NT2/D1 (cell line): ENCODE measurements at regions not wholly inside any gene's neighbourhood (a gene's known extent, or its start where the extent isn't known, plus 50 kb on each side); places are given as distances from the start of the nearest gene placed in this dataset.

Source experiments
- SUZ12 ChIP-seq: IDR thresholded peaks from 2 replicates; pipeline ENCODE4 v1.6.1; 2011; ENCODE audit not compliant: insufficient read length, insufficient read depth; ENCODE audit errors: extremely low read depth
- YY1 ChIP-seq: IDR thresholded peaks from 2 replicates; pipeline ENCODE4 v1.6.1; 2011; ENCODE audit not compliant: insufficient read length, insufficient read depth

DNA sequence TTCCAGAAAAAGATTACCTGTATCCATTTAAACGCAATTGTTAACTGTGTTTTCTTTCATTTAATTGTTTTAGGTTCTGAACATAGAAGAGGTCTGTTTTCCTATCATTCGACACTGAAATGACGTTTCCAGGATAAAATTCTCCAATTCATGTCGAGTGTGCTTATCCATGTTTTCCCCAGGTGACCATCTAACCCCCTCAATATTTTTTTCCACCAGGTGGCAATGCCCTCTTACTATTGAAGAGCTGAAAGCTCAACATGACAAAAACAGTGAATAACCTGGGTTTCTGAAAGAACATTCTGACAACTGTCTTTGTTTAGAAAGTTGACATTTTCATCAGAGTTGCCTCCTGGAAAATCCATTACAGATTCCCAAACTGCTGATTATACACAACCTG lies 948.7 kb downstream of the KCNJ2 start:
- TF ChIP-seq SUZ12 (no peak), YY1 (no peak)
